ENCODE measurements at regions not wholly inside any gene's neighbourhood (a gene's known extent, or its start where the extent isn't known, plus 50 kb on each side); places are given as distances from the start of the nearest gene placed in this dataset.

DNA sequence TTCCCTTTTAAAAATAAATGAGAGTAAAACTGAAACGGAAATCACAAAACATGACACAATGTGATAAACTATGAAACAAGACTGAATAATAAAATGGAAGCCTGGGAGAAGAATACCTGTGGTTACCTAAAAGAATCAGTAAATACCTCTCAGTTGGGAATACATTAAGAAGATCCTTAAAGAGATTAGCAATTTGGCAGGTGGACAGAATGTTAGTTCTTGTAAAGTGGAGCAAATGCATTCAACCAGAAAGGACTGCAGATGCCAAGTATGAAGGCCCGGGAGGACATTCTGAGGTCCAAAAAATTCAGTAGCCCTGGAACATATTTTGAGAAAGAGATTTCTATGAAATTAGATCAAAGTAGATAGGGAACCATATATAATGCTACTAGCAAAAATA lies 861.3 kb upstream of the SEL1L start:
- Histone ChIP-seq H3K4me3 (ENCODE audit: low read depth in 2 of 2, low read length in 2 of 2) (no peak overlapping the region), H3K36me3 (ENCODE audit: control insufficient read depth, insufficient read depth, low read length) (no peaks in the 10 kb centered on the region), H3K4me1 (ENCODE audit: control insufficient read depth, insufficient read depth, low read length) (no peaks in the 10 kb centered on the region), H3K9me3 (ENCODE audit: control insufficient read depth, insufficient read depth, low read depth, low read length) (no peaks in the 10 kb centered on the region), H3K27ac (ENCODE audit: low read length) (no peak overlapping the region), H3K27me3 (ENCODE audit: control insufficient read depth, insufficient read depth, low read length) (no peaks in the 10 kb centered on the region)
- in situ Hi-C loops (cut with HindIII; ENCODE audit: low pct_unique_long_range_greater_than_20kb, low sequenced_read_pairs): no loop called here
- BruUV-seq (replicated peaks): no TSS peak
- intact Hi-C loops (cut with micrococcal nuclease; ENCODE audit: unreplicated experiment): no loop called here
- POLR2A ChIA-PET: no interaction called here
- DNase-seq (ENCODE audit: low read depth, low spot score) (no peak), ATAC-seq (no peak)
- CTCF ChIA-PET: no interaction called here
- TF ChIP-seq POLR2AphosphoS5 (IDR thresholded peaks at IDR 0.05; ENCODE audit: low read depth, low read length) (no peak), SIN3A (IDR thresholded peaks at IDR 0.05; ENCODE audit: borderline replicate concordance, insufficient read depth, low read depth, low read length) (no peak), TCF7L2 (IDR thresholded peaks at IDR 0.05; ENCODE audit: low read depth, low read length) (no peak), CTCF (IDR thresholded peaks at IDR 0.05) (no peak)
- TF ChIP-seq, protein P1, sequence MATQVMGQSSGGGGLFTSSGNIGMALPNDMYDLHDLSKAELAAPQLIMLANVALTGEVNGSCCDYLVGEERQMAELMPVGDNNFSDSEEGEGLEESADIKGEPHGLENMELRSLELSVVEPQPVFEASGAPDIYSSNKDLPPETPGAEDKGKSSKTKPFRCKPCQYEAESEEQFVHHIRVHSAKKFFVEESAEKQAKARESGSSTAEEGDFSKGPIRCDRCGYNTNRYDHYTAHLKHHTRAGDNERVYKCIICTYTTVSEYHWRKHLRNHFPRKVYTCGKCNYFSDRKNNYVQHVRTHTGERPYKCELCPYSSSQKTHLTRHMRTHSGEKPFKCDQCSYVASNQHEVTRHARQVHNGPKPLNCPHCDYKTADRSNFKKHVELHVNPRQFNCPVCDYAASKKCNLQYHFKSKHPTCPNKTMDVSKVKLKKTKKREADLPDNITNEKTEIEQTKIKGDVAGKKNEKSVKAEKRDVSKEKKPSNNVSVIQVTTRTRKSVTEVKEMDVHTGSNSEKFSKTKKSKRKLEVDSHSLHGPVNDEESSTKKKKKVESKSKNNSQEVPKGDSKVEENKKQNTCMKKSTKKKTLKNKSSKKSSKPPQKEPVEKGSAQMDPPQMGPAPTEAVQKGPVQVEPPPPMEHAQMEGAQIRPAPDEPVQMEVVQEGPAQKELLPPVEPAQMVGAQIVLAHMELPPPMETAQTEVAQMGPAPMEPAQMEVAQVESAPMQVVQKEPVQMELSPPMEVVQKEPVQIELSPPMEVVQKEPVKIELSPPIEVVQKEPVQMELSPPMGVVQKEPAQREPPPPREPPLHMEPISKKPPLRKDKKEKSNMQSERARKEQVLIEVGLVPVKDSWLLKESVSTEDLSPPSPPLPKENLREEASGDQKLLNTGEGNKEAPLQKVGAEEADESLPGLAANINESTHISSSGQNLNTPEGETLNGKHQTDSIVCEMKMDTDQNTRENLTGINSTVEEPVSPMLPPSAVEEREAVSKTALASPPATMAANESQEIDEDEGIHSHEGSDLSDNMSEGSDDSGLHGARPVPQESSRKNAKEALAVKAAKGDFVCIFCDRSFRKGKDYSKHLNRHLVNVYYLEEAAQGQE (IDR thresholded peaks at IDR 0.05; ENCODE audit: insufficient read depth in 1 of 2, low read depth in 2 of 2, low read length in 1 of 2): no peak

DNA sequence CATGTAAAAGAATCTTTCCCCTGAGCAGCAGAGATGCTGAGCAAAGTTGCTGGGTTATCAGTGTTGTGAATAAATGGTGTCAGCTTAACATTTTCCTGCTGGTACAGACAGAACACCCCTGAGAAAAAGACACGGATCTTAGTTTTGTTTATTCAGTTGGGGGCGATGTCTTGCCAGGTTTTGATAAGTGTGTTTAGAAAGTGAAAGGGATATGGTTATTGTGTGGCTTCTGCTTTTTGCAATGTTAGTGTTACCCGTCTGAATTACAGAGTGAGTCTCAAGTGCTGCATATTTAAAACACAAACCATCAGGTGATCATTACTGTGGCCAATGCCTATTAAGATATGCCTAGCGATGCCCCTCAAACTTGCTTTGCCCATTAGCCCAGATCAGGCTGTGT lies 864.6 kb upstream of the SEL1L start:
- H3K27ac ChIP-seq (ENCODE audit: low read length): no peak overlapping the region
- TF ChIP-seq CTCF (IDR thresholded peaks at IDR 0.05): no peak
- TF ChIP-seq, protein P1 (IDR thresholded peaks at IDR 0.05; ENCODE audit: insufficient read depth in 1 of 2, low read depth in 2 of 2, low read length in 1 of 2): no peak
- no peak for TF ChIP-seq POLR2AphosphoS5 (IDR thresholded peaks at IDR 0.05; ENCODE audit: low read depth, low read length)
- TF ChIP-seq TCF7L2 (IDR thresholded peaks at IDR 0.05; ENCODE audit: low read depth, low read length): no peak
- intact Hi-C loops (cut with micrococcal nuclease; ENCODE audit: unreplicated experiment): no loop called here
- H3K27me3 ChIP-seq (ENCODE audit: control insufficient read depth, insufficient read depth, low read length): no peaks in the 10 kb centered on the region
- H3K9me3 ChIP-seq (ENCODE audit: control insufficient read depth, insufficient read depth, low read depth, low read length): no peaks in the 10 kb centered on the region
- no peaks in the 10 kb centered on the region for H3K4me1 ChIP-seq (ENCODE audit: control insufficient read depth, insufficient read depth, low read length)
- POLR2A ChIA-PET: no interaction called here
- no peak for ATAC-seq
- BruUV-seq (replicated peaks): no TSS peak
- H3K36me3 ChIP-seq (ENCODE audit: control insufficient read depth, insufficient read depth, low read length): no peaks in the 10 kb centered on the region
- CTCF ChIA-PET: no interaction called here
- no peak for DNase-seq (ENCODE audit: low read depth, low spot score)
- no peak overlapping the region for H3K4me3 ChIP-seq (ENCODE audit: low read depth in 2 of 2, low read length in 2 of 2)
- in situ Hi-C loops (cut with HindIII; ENCODE audit: low pct_unique_long_range_greater_than_20kb, low sequenced_read_pairs): no loop called here
